Spleen (tissue), 11 donors: ENCODE measurements at regions not wholly inside any gene's neighbourhood (a gene's known extent, or its start where the extent isn't known, plus 50 kb on each side); places are given as distances from the start of the nearest gene placed in this dataset.

Source experiments
- DNase-seq: peaks from one replicate; pipeline ENCODE4 v3.0.0-alpha.2; 2020
- H3K27ac ChIP-seq, 8 donors: fragments of 200-600 bp; sonication (generic) in 7 of 8; 1 replicate in 4 of 8; 2 replicates in 4 of 8; pipeline versions ENCODE4 v1.5.0 to v1.8.0; 2016 to 2021; ENCODE audit warnings: inconsistent platforms in 4 of 8, mild to moderate bottlenecking in 4 of 8, moderate library complexity in 1 of 8
- H3K27me3 ChIP-seq, 7 donors: fragments of 200-600 bp; sonication (generic) in 6 of 7; replicated peaks in 1 of 7; 1 replicate in 4 of 7; 2 replicates in 3 of 7; pipeline versions ENCODE4 v1.5.0 to v1.8.0; 2016 to 2021; ENCODE audit warnings: inconsistent platforms in 3 of 7, mild to moderate bottlenecking in 1 of 7
- H3K36me3 ChIP-seq, 6 donors: fragments of 200-600 bp; sonication (generic) in 5 of 6; 1 replicate in 4 of 6; 2 replicates in 2 of 6; pipeline versions ENCODE4 v1.5.0 to v1.8.0; 2016 to 2021; ENCODE audit warnings: inconsistent platforms in 2 of 6
- H3K4me1 ChIP-seq, 6 donors: fragments of 200-600 bp; sonication (generic) in 5 of 6; 1 replicate in 3 of 6; 2 replicates in 3 of 6; pipeline versions ENCODE4 v1.5.0 to v1.8.0; 2016 to 2021; ENCODE audit warnings: inconsistent platforms in 3 of 6
- H3K4me3 ChIP-seq, 8 donors: fragments of 200-600 bp; sonication (generic) in 7 of 8; 1 replicate in 4 of 8; 2 replicates in 4 of 8; pipeline versions ENCODE4 v1.5.0 to v1.8.0; 2016 to 2021; ENCODE audit warnings: inconsistent platforms in 4 of 8, mild to moderate bottlenecking in 4 of 8, moderate library complexity in 2 of 8
- H3K9me3 ChIP-seq, 8 donors: fragments of 200-600 bp; sonication (generic) in 7 of 8; 1 replicate in 4 of 8; 2 replicates in 4 of 8; pipeline versions ENCODE4 v1.5.0 to v1.8.0; 2016 to 2021; ENCODE audit warnings: inconsistent platforms in 4 of 8
- POLR2A ChIP-seq, 3 donors: fragments of 450-650 bp; IDR thresholded peaks; one replicate each; pipeline ENCODE4 v1.5.1; 2017; ENCODE audit warnings: antibody characterized with exemption in 3 of 3, mild to moderate bottlenecking in 1 of 3
- POLR2AphosphoS5 ChIP-seq, 3 donors: sonication (generic); formaldehyde crosslinking; IDR thresholded peaks; one replicate each; pipeline ENCODE4 v1.5.1; 2017; ENCODE audit warnings: antibody characterized with exemption in 3 of 3
- WGBS, 5 donors: extraction: QIAGEN DNeasy Blood & Tissue Kit in 3 of 5; methylation state at CpG; one replicate each; pipeline versions ENCODE4 v1.1.5 to v1.1.7; 2013 to 2018; 5-methylcytosine and 5-hydroxymethylcytosine counted together
- intact Hi-C: fragments of 100-400 bp; cut with DNase I; formaldehyde crosslinking; loops from one replicate; pipeline ENCODE4 v1.15.0; 2023; ENCODE audit warnings: low total_unique reads
- TF ChIP-seq, protein P1 (sequence below), 11 experiments: fragments of 200-600 bp in 7 of 11; fragments of 450-650 bp in 4 of 11; sonication (generic) in 4 of 11; IDR thresholded peaks in 8 of 11; conservative IDR thresholded peaks in 3 of 11; 1 replicate in 7 of 11; 2 replicates in 4 of 11; pipeline versions ENCODE4 v1.4.0 to v1.8.0; 2016 to 2021; ENCODE audit warnings: antibody characterized with exemption in 11 of 11, inconsistent platforms in 4 of 11, mild to moderate bottlenecking in 1 of 11
- donor health status: healthy with polysubstance abuse.
- donor health status: DM: no; HTN: no; CAD: no; lungs with moderate emphysema.
- donor health status: DM: no; HTN: no; CAD: no.
- donor health status: Bipolar disorder and iron deficiency.
- donor health status: healthy.
- donor health status: DM: no; HTN: no; CAD: no.
- donor health status: DM: yes; HTN: yes; CAD: no.

GRCh38 chr2:234343372-234343771 is 153.5 kb downstream of the ARL4C start:
- Histone ChIP-seq H3K27ac (no peak overlapping the region), H3K27me3 (no peaks in the 10 kb centered on the region), H3K36me3 (no peaks in the 10 kb centered on the region), H3K9me3 (peaks cover 0 to 9% (median 0%) of the 10 kb centered on the region in 8 donors), H3K4me3 (no peak overlapping the region), H3K4me1 (peaks cover 0 to 14% (median 8%) of the 10 kb centered on the region in 6 donors)
- DNase-seq, result no peak
- 71 to 89% (median 76%) methylated on average over 1 of the region's 1 CpG for WGBS, 5 donors
- no peak for TF ChIP-seq POLR2AphosphoS5 (IDR thresholded peaks at IDR 0.05)
- intact Hi-C loops, result no loop called here

- H3K36me3 ChIP-seq, result no peaks in the 10 kb centered on the region
- WGBS, 5 donors, result 90 to 95% (median 93%) methylated on average over 11 of the region's 11 CpGs
- no peak overlapping the region for H3K27ac ChIP-seq
- intact Hi-C loops, result no loop called here
- TF ChIP-seq POLR2AphosphoS5 (IDR thresholded peaks at IDR 0.05) (no peak), POLR2A (IDR thresholded peaks at IDR 0.05) (no peak)
- TF ChIP-seq, protein P1, sequence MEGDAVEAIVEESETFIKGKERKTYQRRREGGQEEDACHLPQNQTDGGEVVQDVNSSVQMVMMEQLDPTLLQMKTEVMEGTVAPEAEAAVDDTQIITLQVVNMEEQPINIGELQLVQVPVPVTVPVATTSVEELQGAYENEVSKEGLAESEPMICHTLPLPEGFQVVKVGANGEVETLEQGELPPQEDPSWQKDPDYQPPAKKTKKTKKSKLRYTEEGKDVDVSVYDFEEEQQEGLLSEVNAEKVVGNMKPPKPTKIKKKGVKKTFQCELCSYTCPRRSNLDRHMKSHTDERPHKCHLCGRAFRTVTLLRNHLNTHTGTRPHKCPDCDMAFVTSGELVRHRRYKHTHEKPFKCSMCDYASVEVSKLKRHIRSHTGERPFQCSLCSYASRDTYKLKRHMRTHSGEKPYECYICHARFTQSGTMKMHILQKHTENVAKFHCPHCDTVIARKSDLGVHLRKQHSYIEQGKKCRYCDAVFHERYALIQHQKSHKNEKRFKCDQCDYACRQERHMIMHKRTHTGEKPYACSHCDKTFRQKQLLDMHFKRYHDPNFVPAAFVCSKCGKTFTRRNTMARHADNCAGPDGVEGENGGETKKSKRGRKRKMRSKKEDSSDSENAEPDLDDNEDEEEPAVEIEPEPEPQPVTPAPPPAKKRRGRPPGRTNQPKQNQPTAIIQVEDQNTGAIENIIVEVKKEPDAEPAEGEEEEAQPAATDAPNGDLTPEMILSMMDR (IDR thresholded peaks at IDR 0.05 in 8 of 11, conservative IDR thresholded peaks at IDR 0.05 in 3 of 11), result no peak
- H3K9me3 ChIP-seq, result peaks cover 0 to 9% (median 0%) of the 10 kb centered on the region in 8 donors
- peaks cover 0 to 4% (median 0%) of the 10 kb centered on the region in 7 donors for H3K27me3 ChIP-seq
- no peak for DNase-seq
- H3K4me1 ChIP-seq, result no peaks in the 10 kb centered on the region
- H3K4me3 ChIP-seq, result no peak overlapping the region
These were observed 155.4 kb downstream of the ARL4C start for GRCh38 chr2:234341306-234341985.

DNA sequence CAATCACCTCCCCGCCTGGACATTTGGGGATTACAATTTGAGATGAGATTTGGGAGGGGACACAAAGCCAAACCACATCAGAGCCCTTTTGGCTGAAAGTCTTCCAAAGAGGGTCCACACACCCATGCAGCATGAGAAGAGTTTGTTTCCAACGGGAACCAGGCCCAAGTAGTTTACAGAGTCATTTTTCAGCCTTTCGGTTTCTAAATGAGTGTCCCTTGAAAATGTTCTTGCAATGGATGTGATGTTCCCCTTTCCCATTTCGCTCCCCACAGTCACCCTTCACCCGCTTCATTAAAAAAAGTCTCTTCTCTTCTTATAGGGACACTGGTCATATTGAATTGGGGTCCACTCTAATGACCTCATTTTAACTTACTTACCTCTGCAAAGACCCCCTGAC is 157.4 kb downstream of the ARL4C start:
- H3K4me3 ChIP-seq, result no peak overlapping the region
- peaks cover 0 to 11% (median 0%) of the 10 kb centered on the region in 7 donors for H3K27me3 ChIP-seq
- H3K36me3 ChIP-seq, result no peaks in the 10 kb centered on the region
- TF ChIP-seq, protein P1 (IDR thresholded peaks at IDR 0.05 in 8 of 11, conservative IDR thresholded peaks at IDR 0.05 in 3 of 11), result no peak
- TF ChIP-seq POLR2A (IDR thresholded peaks at IDR 0.05), result no peak
- no peak for TF ChIP-seq POLR2AphosphoS5 (IDR thresholded peaks at IDR 0.05)
- peak overlapping the region in 5 of 8 donors; percentile 29 to 69 (median 56) for H3K27ac ChIP-seq
- peaks cover 0 to 13% (median 4%) of the 10 kb centered on the region in 6 donors for H3K4me1 ChIP-seq
- no peak for DNase-seq
- 84 to 88% (median 85%) methylated on average over 5 of the region's 5 CpGs for WGBS, 5 donors
- intact Hi-C loops, result no loop called here
- peaks cover 0 to 9% (median 0%) of the 10 kb centered on the region in 8 donors for H3K9me3 ChIP-seq

GRCh38 chr2:234339011-234339410 is 157.9 kb downstream of the ARL4C start:
- Histone ChIP-seq H3K9me3 (peaks cover 0 to 9% (median 0%) of the 10 kb centered on the region in 8 donors), H3K36me3 (no peaks in the 10 kb centered on the region), H3K4me3 (no peak overlapping the region), H3K4me1 (peaks cover 0 to 13% (median 4%) of the 10 kb centered on the region in 6 donors), H3K27me3 (peaks cover 0 to 11% (median 0%) of the 10 kb centered on the region in 7 donors), H3K27ac (peak overlapping the region in 5 of 8 donors; percentile 29 to 69 (median 56))
- intact Hi-C loops, result no loop called here
- TF ChIP-seq, protein P1 (IDR thresholded peaks at IDR 0.05 in 8 of 11, conservative IDR thresholded peaks at IDR 0.05 in 3 of 11), result no peak
- DNase-seq, result no peak
- 94 to 98% (median 96%) methylated on average over 2 of the region's 2 CpGs for WGBS, 5 donors
